LoVo (cell line): ENCODE measurements at regions not wholly inside any gene's neighbourhood (a gene's known extent, or its start where the extent isn't known, plus 50 kb on each side); places are given as distances from the start of the nearest gene placed in this dataset.

ENCODE experiments used
- DNase-seq: peaks from one replicate; pipeline ENCODE4 v3.0.0-alpha.2; 2016; ENCODE audit warnings: low spot score

DNA sequence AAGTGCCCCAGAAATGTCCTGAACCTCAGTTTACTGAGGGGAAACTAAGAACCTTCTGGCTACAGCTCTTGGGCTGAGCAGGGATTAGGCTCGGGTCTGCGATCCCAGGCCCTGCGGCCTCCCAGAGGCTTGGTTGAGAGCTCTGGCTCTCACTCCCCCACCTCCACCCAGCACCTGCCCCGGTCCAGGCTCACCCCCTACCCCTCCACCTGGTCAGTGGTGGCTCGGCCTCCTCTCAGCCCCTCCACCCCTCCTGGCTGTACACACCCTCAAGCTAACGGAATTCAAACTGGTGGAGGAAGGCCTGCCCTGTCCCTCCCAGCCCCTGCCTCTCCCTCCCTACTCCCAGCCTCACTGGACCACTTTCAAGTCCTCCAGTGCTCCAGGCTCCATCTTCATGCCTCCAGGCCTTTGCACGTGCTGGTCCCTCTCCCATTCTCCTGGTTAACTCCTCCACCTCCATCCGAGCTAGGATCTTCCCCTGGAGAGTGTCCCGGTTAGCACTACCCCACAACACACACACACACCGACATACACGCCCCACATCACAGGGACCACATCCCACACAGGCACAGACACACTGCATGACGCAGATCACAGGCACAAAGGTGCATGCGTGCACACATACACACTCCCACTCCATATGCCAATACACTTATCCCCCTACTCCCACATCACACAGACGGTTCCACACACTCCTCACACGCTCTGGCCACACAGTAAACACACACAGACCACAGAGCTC is 130.9 kb downstream of the C9orf50 start:
- no peak for DNase-seq

DNA sequence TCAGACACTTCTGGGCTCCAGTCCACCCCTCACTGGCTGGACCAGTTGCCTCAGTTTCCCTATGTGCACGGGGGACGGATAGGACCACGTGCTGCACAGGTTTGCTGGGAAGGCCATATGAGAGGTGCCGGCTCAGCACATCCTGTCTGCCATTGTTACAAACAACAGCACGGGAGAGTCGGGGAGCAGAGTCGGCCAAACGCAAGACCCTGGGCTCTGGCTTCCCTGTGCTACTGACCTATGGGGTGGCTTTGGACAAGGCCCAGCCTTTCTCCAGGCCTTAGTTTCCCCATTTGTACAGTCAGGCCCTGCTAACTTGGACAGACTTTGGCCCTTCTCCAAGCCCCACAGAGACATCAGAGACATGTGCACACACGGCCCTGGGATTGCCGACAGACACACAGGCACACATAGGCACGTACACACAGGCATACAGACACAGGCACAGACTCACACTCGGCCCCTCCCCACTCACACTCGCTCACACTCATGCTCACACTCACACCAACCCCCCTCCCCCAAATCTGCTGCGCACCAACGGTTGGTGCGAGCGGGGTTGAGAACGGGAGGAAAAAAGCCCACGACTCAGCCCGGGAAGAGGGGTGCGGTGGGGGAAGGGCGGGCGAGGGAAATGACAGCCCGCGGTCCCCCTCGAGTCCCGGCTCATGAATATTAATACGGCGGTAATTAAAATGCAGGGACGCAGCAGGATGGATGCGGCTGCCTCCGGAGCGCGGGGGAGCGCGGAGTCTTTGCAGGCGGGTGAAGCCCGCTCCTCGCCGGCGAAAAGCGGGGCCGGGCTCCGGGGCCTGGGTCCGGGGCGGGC is 133.0 kb downstream of the C9orf50 start:
- no peak for DNase-seq

DNA sequence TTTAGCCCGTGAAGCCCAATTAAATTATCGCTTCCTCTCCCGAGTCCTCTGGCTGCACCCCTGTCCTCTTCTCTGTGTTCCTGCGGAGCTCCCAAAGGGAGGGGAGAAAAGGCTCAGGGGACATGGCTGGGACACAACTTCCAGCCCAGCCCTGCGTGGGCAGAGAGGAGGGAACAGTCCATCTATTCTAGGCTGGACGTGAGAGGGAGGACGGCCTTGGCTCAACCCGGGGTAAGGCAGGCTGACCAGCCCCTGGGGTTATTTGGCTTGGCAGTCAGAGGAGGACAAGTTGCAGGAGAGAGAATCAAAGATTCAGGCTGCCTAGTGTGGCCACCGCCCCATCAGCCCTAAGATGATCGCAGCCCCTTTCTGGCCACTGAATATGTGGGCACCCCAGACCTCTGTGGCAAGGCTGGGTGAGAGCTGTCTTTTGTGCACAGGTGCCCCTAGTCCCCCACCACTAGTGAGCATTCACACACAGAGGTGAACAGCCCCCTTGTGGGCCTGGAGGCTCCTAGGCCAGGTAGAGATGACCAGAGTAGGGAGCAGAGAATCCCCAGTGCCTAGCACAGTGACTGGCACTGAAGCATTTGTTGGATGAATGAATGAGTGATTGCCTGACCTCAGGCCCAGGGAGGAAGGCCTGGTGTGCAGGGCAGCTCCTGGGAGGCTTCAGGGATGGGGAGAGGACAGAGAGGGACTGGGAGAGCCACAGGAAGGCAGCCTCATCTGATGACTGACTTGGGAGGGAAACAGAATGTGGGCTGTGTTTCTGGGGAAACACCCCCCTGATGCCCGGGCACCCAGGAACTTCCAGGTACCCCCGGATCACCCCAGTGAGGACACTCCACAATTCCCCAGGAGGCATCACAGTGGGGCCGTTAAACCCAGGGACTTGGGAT is 133.9 kb downstream of the C9orf50 start:
- no peak for DNase-seq

DNA sequence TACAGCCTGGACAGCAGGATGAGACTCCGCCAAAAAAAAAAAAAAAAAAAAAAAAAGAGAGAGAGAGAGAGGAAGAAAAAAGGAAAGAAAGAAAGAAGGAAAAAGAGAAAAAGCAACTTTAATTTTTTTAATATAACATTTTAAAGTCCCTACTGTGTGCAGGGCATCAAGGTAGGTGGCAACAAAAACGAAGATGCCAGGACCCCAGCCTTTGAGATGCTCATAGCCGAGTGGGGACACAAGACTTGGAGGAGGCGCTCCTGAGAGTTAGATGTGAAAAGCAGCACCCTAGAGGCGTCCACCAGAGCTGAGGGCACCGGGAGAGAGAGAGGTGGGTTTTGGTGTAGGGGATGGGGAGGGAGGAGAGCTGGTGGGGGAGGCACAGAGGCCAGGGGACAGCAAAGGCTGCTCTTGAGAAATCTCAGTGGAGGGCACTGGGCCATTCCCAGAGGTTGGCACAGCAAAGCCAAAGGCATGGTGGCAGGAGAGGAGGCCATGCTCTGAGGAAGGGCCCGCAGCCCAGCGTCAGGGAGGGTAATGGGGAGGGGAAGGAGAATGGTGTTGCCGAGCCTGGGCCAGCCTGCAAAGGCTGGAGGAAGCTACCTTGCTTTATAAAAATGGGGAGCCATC is 135.6 kb downstream of the C9orf50 start:
- DNase-seq = no peak

DNA sequence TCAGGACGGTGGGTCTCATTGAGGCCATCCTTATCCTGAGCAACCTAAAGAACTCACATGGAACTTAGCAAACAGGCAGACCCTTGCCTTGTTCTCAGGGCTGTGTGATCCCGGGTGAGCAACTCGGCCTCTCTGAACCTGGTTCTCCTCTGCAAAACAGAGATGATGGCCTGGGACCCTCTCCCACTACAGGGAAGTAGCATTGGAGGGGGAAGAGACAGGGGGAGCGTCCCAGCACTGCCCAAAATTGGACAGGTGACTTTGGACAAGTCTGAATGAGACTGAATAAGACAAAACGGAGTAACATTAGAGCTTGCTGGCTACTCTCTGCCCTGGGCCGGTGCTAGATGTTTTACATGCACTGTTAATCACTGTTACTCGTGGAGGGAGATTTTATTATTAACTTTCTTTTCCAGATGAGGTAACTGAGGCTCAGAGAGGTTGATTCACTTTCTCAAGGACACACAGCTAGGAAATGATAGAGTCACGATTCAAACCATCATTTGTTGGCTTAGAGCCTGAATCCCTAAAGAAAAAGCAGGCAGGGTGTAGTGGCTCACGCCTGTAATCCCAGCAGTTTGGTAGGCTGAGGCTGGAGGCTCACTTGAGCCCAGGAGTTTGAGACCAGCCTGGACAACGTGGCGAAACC is 136.4 kb downstream of the C9orf50 start:
- DNase-seq = no peak

DNA sequence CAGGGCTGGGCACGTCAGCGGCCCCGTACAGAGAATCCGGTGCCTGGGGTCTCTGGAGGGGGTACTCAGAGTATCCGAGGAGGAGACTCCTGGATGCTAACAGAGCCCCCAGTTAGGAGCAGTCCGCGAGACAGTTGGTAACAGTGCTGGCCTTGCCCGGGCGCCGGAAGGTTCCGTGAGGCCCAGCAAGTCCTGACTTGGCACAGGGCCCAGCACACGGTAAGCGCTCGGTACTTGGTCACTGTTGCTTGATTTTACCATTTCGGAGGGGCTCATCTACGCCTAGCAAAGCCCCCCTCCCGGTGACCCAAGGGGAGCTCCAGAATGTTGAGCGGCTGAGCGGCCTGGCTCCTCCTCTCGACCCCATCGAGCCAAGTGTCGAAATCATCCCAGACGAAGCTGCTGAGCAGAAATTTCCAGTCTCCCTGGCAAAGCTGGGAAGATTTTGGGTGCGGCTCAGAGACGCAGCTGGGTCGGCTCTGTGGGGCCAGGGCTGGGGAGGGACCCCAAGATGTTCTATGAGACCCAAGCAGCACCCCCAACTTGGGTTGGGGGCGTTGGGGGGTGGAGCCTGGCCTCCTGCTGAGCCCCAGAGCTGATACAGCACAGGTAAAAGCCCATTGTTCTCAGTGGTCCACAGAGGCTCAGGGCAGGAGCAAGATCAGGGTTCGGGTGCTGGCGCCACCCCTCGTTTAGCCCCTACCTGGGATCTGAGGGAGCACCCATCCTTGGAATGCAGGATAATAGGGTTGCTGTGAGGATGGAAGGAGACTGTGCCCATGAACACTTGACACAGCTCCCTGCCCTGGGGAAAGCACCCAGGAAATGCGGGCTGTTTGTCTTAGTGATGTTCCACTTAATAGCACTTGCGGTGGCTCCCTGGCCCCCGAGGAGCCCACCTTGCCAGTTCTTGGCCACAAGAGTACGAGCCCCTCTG is 137.2 kb downstream of the C9orf50 start:
- peak; percentile 50 for DNase-seq

DNA sequence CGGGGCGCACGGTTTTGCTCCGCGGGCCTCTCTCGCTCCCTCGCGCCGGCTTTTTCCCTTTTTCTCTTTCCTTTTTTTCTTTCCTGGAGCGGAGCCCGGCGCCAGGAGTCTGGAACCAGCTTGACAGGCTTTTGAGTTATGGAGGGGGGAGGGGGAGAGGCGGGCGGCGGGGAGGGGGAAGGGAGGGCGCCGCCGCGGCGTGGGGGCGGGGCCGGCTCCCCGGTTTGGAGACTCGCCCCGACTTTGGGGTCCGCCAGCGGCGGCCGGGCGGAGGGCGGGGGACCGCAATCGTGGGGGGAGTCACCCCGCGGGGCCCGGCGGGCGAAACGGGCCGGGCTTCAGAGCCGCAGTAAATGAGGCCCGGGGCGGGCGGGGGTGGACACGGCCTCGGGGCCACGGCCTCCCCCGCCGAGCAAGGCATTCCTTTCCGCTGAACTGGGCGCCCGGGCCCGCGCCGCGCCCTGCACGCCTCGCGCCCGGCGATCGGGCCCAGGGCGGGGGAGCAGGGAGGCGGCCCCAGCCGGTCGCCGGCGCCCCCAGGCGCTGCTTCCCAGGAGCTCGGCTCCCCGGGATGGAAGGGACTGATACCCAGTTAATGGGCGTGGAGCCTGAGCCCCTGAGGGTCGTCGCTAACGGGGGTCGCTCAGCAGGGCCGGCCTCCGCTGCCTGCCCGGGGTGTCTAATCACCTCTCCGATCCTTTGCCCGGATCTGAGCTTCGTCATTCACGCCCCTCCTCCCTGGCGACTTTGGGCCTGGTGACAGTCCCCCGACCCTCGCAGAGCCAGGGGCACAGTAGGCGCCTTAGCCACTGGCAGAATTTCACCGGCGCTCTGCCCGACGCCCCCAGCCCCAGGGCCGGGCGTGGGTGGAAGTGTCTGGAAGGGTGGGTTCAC is 138.1 kb downstream of the C9orf50 start:
- DNase-seq = peak; percentile 81

DNA sequence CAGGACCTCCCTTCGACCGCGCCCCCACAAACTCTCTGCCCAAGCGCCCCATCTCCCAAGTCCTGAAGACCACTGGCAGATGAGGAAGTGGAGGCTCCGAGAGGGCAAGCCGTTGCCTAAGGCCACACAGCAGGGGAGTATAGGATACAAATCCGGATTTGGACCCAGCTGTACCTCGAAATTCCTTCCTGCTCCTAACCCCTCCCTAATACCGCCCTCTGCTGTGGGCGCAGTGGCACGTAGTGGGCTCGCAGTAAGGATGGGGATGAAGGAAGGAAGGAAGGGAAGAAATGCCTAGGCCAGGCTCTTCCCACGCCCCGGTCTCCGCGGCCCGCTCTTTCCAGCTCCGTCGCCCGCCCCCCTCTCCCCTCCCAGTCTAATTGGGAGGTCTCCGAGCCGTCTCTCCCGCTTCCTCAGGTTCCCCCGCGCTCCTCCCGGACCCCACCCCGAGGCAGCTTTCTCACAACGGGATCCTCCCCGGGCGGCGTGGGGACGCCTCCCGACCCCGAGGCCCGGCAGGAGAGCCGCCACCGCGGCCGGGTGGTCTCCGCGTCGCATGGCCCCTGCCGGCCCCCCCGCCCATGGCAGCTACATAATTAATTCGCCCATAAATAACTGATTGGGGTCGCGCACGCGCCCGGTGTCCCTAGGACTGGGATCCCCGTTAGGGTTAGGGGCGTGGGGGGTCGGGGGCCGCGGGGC is 138.9 kb downstream of the C9orf50 start:
- DNase-seq = no peak

DNA sequence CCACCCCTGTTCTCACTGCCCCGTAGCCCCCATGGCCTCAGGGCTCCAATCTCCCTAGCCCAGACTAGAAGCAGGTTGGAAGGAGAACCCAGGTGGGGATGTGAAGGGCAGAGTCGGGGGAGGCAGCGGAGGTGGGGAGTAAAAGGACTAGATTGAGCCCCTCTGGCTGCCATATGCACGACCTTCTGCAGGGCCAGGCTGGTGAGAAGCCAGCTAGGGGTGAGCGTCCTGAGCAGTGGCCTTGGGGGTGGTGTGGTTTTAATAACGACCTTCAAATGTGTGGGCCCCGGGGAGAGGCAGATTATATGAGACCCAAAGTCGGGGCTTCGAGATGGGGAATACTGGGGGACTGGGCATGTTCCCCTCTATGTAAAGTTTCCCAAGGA is 139.5 kb downstream of the C9orf50 start:
- DNase-seq = no peak

DNA sequence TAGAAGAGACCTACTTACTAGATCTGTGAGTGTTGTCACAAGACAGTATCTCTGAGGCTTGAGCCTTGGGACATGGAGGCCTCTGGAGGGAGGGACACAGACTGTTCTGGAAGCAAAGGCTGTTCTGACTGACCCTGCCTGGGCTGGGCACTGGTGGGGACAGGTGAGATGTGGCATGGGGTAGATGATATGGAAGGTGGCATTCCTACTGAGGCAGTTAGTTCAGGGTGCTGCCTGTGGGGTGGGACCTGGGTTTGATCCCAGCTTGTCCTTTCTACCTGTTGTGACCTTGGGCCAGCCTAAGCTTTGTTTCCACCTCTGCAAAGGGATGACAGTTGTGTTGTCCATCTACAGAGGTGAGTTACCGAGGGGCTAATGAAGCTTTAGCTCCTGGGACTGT is 140.2 kb downstream of the C9orf50 start:
- no peak for DNase-seq

DNA sequence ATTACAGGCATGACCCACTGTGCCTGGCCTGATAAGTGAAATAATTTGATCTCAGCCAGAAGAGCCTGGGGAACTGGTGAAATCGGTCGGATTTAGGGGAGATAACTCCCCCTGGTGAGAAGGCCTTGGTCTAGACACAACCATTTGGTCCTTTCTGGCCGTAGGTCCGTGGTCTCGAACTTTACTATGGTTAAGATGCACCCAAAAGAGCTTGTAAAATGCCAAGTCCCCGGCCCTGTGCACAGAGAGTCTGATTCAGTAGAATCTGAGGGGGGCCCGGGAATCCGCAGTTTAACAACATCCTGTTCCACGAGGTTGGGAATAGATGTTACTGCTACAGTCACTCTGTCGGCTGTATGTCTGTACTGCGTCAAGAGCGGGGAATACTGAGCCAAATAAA is 140.7 kb downstream of the C9orf50 start:
- DNase-seq = no peak

DNA sequence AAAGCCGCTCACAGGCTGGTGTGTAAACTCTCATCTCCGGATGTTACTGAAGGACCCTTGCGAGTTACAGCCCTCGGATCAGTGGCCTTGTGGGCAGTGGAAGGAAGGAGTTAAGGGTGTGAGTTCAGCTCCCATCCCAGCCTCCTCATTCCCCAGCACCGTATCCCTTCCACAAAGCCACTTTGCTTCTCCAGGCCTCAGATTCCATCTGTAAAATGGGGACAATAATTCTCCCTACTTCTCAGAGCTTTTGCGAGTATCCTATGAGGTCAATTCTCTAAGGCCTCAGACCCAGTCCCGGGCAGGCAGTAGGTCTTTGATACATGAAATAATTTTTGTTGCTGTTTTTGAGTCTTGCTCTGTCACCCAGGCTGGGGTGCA is 141.3 kb downstream of the C9orf50 start:
- no peak for DNase-seq

DNA sequence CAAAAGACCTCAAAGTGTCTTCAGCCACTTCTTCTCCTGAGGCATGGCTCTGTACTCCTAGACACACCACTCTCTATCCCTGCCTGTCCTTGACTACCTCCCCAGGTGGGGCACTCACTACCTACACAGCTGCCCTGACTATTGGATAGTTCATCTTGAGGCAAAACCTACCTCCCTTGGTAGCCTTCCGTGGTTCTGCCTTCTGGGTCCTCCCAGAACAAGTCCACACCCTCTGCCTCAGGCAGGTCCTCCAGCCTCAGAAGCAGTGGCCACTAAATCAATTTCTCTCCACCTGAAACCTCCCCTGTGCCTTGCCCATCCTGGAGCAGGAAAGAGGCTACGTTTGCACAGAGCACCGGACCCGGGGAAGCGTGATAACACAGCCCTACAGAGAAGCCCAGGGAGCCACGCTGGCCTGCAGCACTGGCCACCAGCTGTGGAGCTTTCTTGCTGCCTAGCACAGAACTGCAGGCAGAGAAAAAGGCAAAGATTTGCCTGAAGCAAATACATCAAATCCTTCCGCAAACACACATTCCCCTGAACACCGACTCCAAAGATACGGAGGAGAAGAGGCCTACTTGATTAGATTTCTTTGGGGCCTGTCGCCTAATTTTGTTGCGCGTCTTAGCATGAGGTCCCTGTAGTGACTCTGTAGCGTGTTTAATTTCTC is 141.8 kb downstream of the C9orf50 start:
- DNase-seq = no peak

DNA sequence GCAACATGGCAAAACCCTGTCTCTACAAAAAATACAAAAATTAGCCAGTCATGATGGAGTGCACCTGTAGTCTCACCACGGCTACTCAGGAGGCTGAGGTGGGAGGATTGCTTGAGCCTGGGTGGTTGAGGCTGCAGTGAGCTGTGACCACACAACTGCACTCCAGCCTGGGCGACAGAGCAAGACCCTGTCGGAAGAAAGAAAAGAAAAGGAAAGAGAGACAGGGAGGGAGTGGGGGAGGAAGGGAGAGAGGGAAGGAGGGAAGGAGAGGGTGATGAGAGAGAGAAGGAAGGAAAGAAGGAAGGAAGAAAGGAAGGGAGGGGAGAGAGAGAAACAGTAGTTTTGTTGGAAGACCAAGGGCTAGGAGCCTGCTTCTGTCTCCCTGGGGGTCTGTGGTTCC is 142.4 kb downstream of the C9orf50 start:
- DNase-seq = no peak

DNA sequence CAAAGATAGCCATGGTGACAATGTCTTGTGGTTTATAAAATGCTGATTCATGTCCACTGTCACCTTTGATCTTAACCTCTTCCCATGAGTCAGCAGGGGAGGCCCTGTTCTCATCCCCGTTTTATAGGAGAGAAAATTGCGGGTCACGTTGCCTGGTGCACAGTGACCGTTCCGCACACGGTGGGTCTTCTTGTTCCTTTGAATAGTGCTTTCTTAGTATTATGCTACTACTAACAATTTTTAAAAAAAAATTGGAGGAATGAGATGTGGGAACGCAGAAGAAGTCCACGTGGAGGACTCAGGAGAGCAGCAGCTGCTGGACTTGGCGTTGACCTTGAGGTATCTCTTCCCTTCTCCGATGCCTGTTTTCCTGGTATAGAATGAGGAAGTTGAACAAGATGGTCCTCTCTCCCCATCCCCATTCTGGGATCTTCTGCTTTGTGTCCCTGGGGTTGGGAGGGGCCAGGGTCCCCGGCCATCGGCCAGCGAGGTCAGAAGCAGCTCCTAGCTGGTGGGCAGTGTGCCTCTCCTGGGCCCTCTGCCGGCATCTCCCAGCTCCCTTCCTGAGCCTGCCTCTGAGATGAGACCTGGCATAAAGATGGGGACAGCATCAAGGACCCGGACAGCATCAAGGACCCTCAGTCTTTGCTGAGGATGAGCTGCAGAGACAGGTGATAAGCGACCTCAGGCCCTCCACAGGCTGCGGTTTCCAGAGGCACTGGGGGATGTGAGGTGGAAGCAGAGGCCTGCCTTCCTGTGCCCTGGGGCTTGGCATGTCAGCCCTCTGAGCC is 143.9 kb downstream of the C9orf50 start:
- peak; percentile 28 for DNase-seq

DNA sequence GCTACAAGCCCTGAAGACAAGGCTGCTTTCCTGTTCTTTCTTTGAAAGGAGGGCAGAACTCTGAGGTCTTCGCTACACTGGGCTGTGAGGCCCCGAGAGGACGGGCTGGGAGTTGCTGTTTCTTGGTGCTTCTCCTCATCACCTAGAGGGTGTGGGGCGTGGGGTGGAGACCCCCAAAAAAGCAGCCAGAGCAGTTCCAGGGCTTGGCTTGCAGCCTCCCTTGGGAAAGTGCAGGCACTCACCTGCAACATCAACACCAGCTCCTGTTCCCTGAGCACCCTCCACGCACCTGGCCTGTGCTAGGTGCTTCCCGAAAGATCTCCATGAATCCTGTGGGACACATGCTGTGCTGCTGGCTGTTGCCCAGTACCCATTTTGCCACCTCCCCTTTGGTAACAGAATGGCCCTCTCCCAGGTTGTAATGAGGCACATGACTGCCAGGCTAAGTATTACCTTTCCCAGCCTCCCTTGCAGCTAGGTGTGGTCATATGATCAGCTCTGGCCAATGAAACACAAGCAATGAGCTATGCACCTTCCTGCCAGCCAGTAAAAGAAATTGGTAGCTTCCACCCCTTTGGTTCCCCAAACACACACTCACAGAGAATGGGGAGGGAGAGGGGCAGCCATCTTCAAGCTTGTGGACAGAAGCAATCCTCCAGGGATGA is 146.0 kb downstream of the C9orf50 start:
- DNase-seq = no peak
